ENCODE measurements at regions not wholly inside any gene's neighbourhood (a gene's known extent, or its start where the extent isn't known, plus 50 kb on each side); places are given as distances from the start of the nearest gene placed in this dataset.

GRCh38 chr4:175441256-175441655, 370.8 kb downstream of the GPM6A start:
- no peak overlapping the region for H2AFZ ChIP-seq (ENCODE audit: control insufficient read depth, low read length)
- no peaks in the 10 kb centered on the region for H4K20me1 ChIP-seq (ENCODE audit: control insufficient read depth, extremely low read depth, insufficient read depth, low read length)
- dilution Hi-C loops (cut with MboI; ENCODE audit: extremely low pct_ligation_motif_present, low sequenced_read_pairs) = no loop called here
- no peaks in the 10 kb centered on the region for H3K4me1 ChIP-seq (ENCODE audit: control insufficient read depth, extremely low read depth, insufficient read depth, low read length)
- H3K36me3 ChIP-seq (ENCODE audit: control insufficient read depth in 2 of 2, extremely low read depth in 1 of 2, insufficient read depth in 2 of 2, low read length in 2 of 2) = no peaks in the 10 kb centered on the region
- no peak for DNase-seq (ENCODE audit: low read depth, low spot score)
- H3K4me3 ChIP-seq (ENCODE audit: control insufficient read depth in 2 of 3, extremely low read depth in 1 of 3, insufficient read depth in 2 of 3, low read depth in 1 of 3, low read length in 3 of 3) = no peak overlapping the region
- H3K27me3 ChIP-seq (ENCODE audit: control insufficient read depth, extremely low read depth, insufficient read depth, low read length) = no peaks in the 10 kb centered on the region
- H3K9me3 ChIP-seq (ENCODE audit: control insufficient read depth, low read depth, low read length) = peaks cover 2% of the 10 kb centered on the region
- H3K4me2 ChIP-seq (ENCODE audit: control insufficient read depth, extremely low read depth, insufficient read depth, low read depth, low read length) = no peak overlapping the region
- no peak overlapping the region for H3K9ac ChIP-seq (ENCODE audit: control insufficient read depth, extremely low read depth, insufficient read depth, low read length)
- no peaks in the 10 kb centered on the region for H3K79me2 ChIP-seq (ENCODE audit: control insufficient read depth, insufficient read depth, low read length)
- no peak for FAIRE-seq
- H3K27ac ChIP-seq (ENCODE audit: control insufficient read depth, insufficient read depth, low read length) = no peak overlapping the region
- TF ChIP-seq EZH2 (IDR thresholded peaks at IDR 0.05; ENCODE audit: low read length) (no peak), CTCF (optimal IDR thresholded peaks at IDR 0.05 in 1 of 3, IDR thresholded peaks at IDR 0.05 in 1 of 3, conservative IDR thresholded peaks at IDR 0.05 in 1 of 3; ENCODE audit: extremely low read depth in 1 of 3, insufficient read depth in 2 of 3, low read length in 3 of 3) (no peak)
- H3K9me1 ChIP-seq (ENCODE audit: control insufficient read depth, extremely low read depth, insufficient read depth, low read length) = no peaks in the 10 kb centered on the region

DNA sequence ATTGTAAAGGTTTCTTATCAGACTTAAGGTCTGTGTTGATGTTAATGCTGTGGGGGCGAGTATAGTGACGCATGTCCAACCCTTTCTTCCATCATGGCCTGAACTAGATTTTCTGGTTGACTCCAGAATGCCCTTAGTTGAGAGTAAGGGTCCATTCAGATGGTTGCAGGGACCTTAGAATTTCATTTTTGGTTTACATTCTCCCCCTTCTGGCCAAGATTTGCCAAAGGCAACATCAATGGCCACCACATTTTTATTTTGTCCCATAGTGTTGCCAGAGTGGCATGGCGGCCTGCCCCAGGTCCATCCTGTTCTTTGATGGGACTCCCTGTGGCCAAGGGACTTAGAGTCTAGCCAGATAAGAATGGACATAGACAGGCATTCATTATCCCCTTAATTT, 368.5 kb downstream of the GPM6A start:
- H2AFZ ChIP-seq (ENCODE audit: control insufficient read depth, low read length) = no peak overlapping the region
- H3K4me2 ChIP-seq (ENCODE audit: control insufficient read depth, extremely low read depth, insufficient read depth, low read depth, low read length) = no peak overlapping the region
- TF ChIP-seq CTCF (optimal IDR thresholded peaks at IDR 0.05 in 1 of 3, IDR thresholded peaks at IDR 0.05 in 1 of 3, conservative IDR thresholded peaks at IDR 0.05 in 1 of 3; ENCODE audit: extremely low read depth in 1 of 3, insufficient read depth in 2 of 3, low read length in 3 of 3) = no peak
- TF ChIP-seq EZH2 (IDR thresholded peaks at IDR 0.05; ENCODE audit: low read length) = no peak
- no peak overlapping the region for H3K4me3 ChIP-seq (ENCODE audit: control insufficient read depth in 2 of 3, extremely low read depth in 1 of 3, insufficient read depth in 2 of 3, low read depth in 1 of 3, low read length in 3 of 3)
- H3K9me1 ChIP-seq (ENCODE audit: control insufficient read depth, extremely low read depth, insufficient read depth, low read length) = no peaks in the 10 kb centered on the region
- H3K4me1 ChIP-seq (ENCODE audit: control insufficient read depth, extremely low read depth, insufficient read depth, low read length) = no peaks in the 10 kb centered on the region
- no peak overlapping the region for H3K27ac ChIP-seq (ENCODE audit: control insufficient read depth, insufficient read depth, low read length)
- no peak for DNase-seq (ENCODE audit: low read depth, low spot score)
- no peak for FAIRE-seq
- no peaks in the 10 kb centered on the region for H3K79me2 ChIP-seq (ENCODE audit: control insufficient read depth, insufficient read depth, low read length)
- no peaks in the 10 kb centered on the region for H4K20me1 ChIP-seq (ENCODE audit: control insufficient read depth, extremely low read depth, insufficient read depth, low read length)
- no peaks in the 10 kb centered on the region for H3K27me3 ChIP-seq (ENCODE audit: control insufficient read depth, extremely low read depth, insufficient read depth, low read length)
- no peaks in the 10 kb centered on the region for H3K36me3 ChIP-seq (ENCODE audit: control insufficient read depth in 2 of 2, extremely low read depth in 1 of 2, insufficient read depth in 2 of 2, low read length in 2 of 2)
- dilution Hi-C loops (cut with MboI; ENCODE audit: extremely low pct_ligation_motif_present, low sequenced_read_pairs) = no loop called here
- H3K9me3 ChIP-seq (ENCODE audit: control insufficient read depth, low read depth, low read length) = peaks cover 2% of the 10 kb centered on the region
- H3K9ac ChIP-seq (ENCODE audit: control insufficient read depth, extremely low read depth, insufficient read depth, low read length) = no peak overlapping the region

Data from keratinocyte (primary cell).